K562 (cell line): ENCODE measurements at regions not wholly inside any gene's neighbourhood (a gene's known extent, or its start where the extent isn't known, plus 50 kb on each side); places are given as distances from the start of the nearest gene placed in this dataset.

ENCODE experiments used
- ATAC-seq: fragments of 200-7000 bp; cut with Tn5 transposase; 3 replicates; pipeline ENCODE4 v1.9.1; 2020; ENCODE audit warnings: moderate library complexity
- BruUV-seq: library from RNA; stranded (reverse); fragments of 400-500 nt; replicated peaks from 2 replicates; lab custom pipeline; 2021; lab: Mats Ljungman, UMichigan
- CTCF ChIA-PET: fragments of 300-600 bp; formaldehyde crosslinking; extraction: SDS; loops from one replicate; lab custom pipeline; 2021; ENCODE audit warnings: low intra/inter-chr PET ratio; lab: Yijun Ruan, JAX
- POLR2A ChIA-PET: fragments of 300-600, 350-650 bp; sonication (Branson Sonifier 250); formaldehyde crosslinking; extraction: SDS; loops from one replicate; lab custom pipeline; 2021; ENCODE audit warnings: antibody characterized with exemption, inconsistent platforms; lab: Yijun Ruan, JAX
- DNase-seq, 4 experiments: peaks; one replicate each; pipeline versions ENCODE4 v3.0.0 to v3.0.0-alpha.2; 2011 to 2018; ENCODE audit warnings: low spot score in 3 of 4, mixed read lengths in 3 of 4; ENCODE audit errors: extremely low read depth in 1 of 4
- FAIRE-seq: peaks from 2 replicates; lab custom pipeline; 2011; peaks lifted over from hg19 to GRCh38; lab: Jason Lieb, UNC
- H2AFZ ChIP-seq: 2 replicates; pipeline ENCODE4 v1.6.0; 2011; ENCODE audit warnings: low read depth, low read length, control low read depth, inconsistent platforms
- H3K27ac ChIP-seq: fragments of 200-600 bp; 3 replicates; pipeline ENCODE4 v1.8.0; 2011; ENCODE audit warnings: low read depth, mild to moderate bottlenecking, control low read depth, inconsistent platforms, low read length, moderate library complexity, mixed read lengths; ENCODE audit errors: extremely low read depth
- H3K27me3 ChIP-seq, 2 experiments: fragments of 300-600 bp in 1 of 2; 2 replicates in 1 of 2; 3 replicates in 1 of 2; pipeline versions ENCODE4 v1.6.0 to v1.8.0; 2011; ENCODE audit warnings: inconsistent platforms in 2 of 2, low read length in 2 of 2, mild to moderate bottlenecking in 1 of 2, mixed read lengths in 1 of 2, moderate library complexity in 1 of 2; ENCODE audit not compliant: control insufficient read depth in 2 of 2, insufficient read depth in 2 of 2
- H3K36me3 ChIP-seq: fragments of 300-600 bp; 3 replicates; pipeline ENCODE4 v1.8.0; 2011; ENCODE audit warnings: mild to moderate bottlenecking, low read length, inconsistent platforms; ENCODE audit not compliant: control insufficient read depth, insufficient read depth
- H3K4me1 ChIP-seq, 2 experiments: fragments of 200-600 bp in 1 of 2; replicated peaks in 1 of 2; 2 replicates in 1 of 2; 3 replicates in 1 of 2; pipeline versions ENCODE4 v1.5.1 to v1.8.0; 2011; ENCODE audit warnings: inconsistent platforms in 2 of 2, low read length in 2 of 2, mild to moderate bottlenecking in 1 of 2, mixed read lengths in 1 of 2, moderate library complexity in 1 of 2; ENCODE audit not compliant: control insufficient read depth in 2 of 2, insufficient read depth in 2 of 2
- H3K4me2 ChIP-seq: 2 replicates; pipeline ENCODE4 v1.6.1; 2011; ENCODE audit warnings: low read length, control low read depth, inconsistent platforms, mixed read lengths; ENCODE audit not compliant: insufficient read depth
- H3K4me3 ChIP-seq: fragments of 200-600 bp; sonication (generic), shearing (Covaris generic); 2 replicates; pipeline ENCODE4 v1.5.1; 2016; ENCODE audit warnings: control low read depth, inconsistent platforms
- H3K79me2 ChIP-seq: fragments of 200-600 bp; 3 replicates; pipeline ENCODE4 v1.8.0; 2011; ENCODE audit warnings: low read length, inconsistent platforms; ENCODE audit not compliant: control insufficient read depth, insufficient read depth
- H3K9ac ChIP-seq, 2 experiments: 2 replicates each; pipeline versions ENCODE4 v1.6.0 to v1.6.1; 2011; ENCODE audit warnings: low read depth in 2 of 2, low read length in 2 of 2, control low read depth in 1 of 2, inconsistent platforms in 1 of 2, mild to moderate bottlenecking in 1 of 2, mixed read lengths in 1 of 2; ENCODE audit not compliant: insufficient read depth in 1 of 2
- H3K9me1 ChIP-seq: one replicate; pipeline ENCODE4 v1.6.0; 2011; ENCODE audit warnings: inconsistent platforms, mild to moderate bottlenecking, low read length, moderate library complexity; ENCODE audit not compliant: control insufficient read depth, insufficient read depth
- H3K9me3 ChIP-seq: replicated peaks from 2 replicates; pipeline ENCODE4 v1.5.1; 2011; ENCODE audit warnings: low read depth, low read length, inconsistent platforms; ENCODE audit not compliant: control insufficient read depth, insufficient read depth
- H4K20me1 ChIP-seq: replicated peaks from 2 replicates; pipeline ENCODE4 v1.6.1; 2011; ENCODE audit warnings: low read length, inconsistent platforms, mixed read lengths; ENCODE audit not compliant: control insufficient read depth, insufficient read depth
- ATF1 ChIP-seq, 2 experiments: fragments of 450-650 bp in 1 of 2; IDR thresholded peaks; 2 replicates each; pipeline ENCODE4 v1.6.1; 2016; ENCODE audit warnings: missing compliant biosample characterization in 1 of 2, missing genetic modification characterization in 1 of 2
- BDP1 ChIP-seq: IDR thresholded peaks from 3 replicates; pipeline ENCODE4 v1.6.1; 2011; ENCODE audit not compliant: insufficient read length, insufficient read depth
- CAMTA2 ChIP-seq: fragments of 250-450 bp; sonication (Bioruptor Pico); conservative IDR thresholded peaks from 2 replicates; pipeline ENCODE4 v1.5.1; 2022
- KAT8 ChIP-seq: fragments of 450-650 bp; IDR thresholded peaks from 2 replicates; pipeline ENCODE4 v1.6.1; 2016; ENCODE audit warnings: low read depth, mild to moderate bottlenecking
- LEF1 ChIP-seq: fragments of 450-650 bp; IDR thresholded peaks from 2 replicates; pipeline ENCODE4 v1.6.1; 2016; ENCODE audit warnings: mild to moderate bottlenecking
- OTX1 ChIP-seq: fragments of 450-650 bp; formaldehyde crosslinking; IDR thresholded peaks from 2 replicates; pipeline ENCODE4 v1.4.0; 2022; ENCODE audit warnings: mild to moderate bottlenecking
- POLR2AphosphoS2 ChIP-seq: IDR thresholded peaks from 2 replicates; pipeline ENCODE4 v1.6.1; 2012; ENCODE audit warnings: low read length, improper control_type of control experiment
- POLR2H ChIP-seq: IDR thresholded peaks from 2 replicates; pipeline ENCODE4 v1.6.1; 2016; ENCODE audit warnings: missing genetic modification characterization, low read depth, mild to moderate bottlenecking, control low read depth, missing compliant biosample characterization, moderate library complexity
- PYGO2 ChIP-seq: fragments of 450-650 bp; IDR thresholded peaks from 2 replicates; pipeline ENCODE4 v1.6.1; 2016; ENCODE audit warnings: mild to moderate bottlenecking, missing genetic modification characterization, moderate library complexity, missing compliant biosample characterization
- SIN3A ChIP-seq, 2 experiments: fragments of 150-350 bp in 1 of 2; IDR thresholded peaks; 2 replicates each; pipeline ENCODE4 v1.6.1; 2011 to 2016; ENCODE audit warnings: borderline replicate concordance in 2 of 2, low read depth in 2 of 2, low read length in 2 of 2, mild to moderate bottlenecking in 2 of 2, moderate library complexity in 2 of 2; ENCODE audit not compliant: control insufficient read depth in 1 of 2
- SUPT5H ChIP-seq: fragments of 450-650 bp; IDR thresholded peaks from 2 replicates; pipeline ENCODE4 v1.6.1; 2016
- TAF7 ChIP-seq: fragments of 450-650 bp; IDR thresholded peaks from 2 replicates; pipeline ENCODE4 v1.6.1; 2016; ENCODE audit warnings: missing genetic modification characterization, missing compliant biosample characterization
- U2AF2 ChIP-seq: fragments of 200-400 bp; formaldehyde crosslinking; optimal IDR thresholded peaks from 2 replicates; pipeline ENCODE3; 2017; ENCODE audit warnings: low read depth, mild to moderate bottlenecking, low read length
- ZFPM2 ChIP-seq: fragments of 250-450 bp; sonication (Bioruptor Pico); IDR thresholded peaks from 2 replicates; pipeline ENCODE4 v1.5.1; 2022; ENCODE audit warnings: mild to moderate bottlenecking
- ZKSCAN3 ChIP-seq: fragments of 250-450 bp; sonication (Bioruptor Pico); IDR thresholded peaks from 2 replicates; pipeline ENCODE4 v1.4.0; 2020
- ZNF507 ChIP-seq: conservative IDR thresholded peaks from 2 replicates; pipeline ENCODE4 v1.6.1; 2017; ENCODE audit warnings: missing genetic modification characterization, missing compliant biosample characterization
- ZNF707 ChIP-seq: fragments of 250-450 bp; sonication (Bioruptor Pico); conservative IDR thresholded peaks from 2 replicates; pipeline ENCODE4 v1.8.0; 2022; ENCODE audit warnings: inconsistent platforms, mild to moderate bottlenecking, moderate library complexity
- WGBS: fragments of 100-300 bp; shearing (Covaris generic); methylation state at CpG from one replicate; pipeline ENCODE4 v1.1.6; 2016; ENCODE audit warnings: low coverage, mixed read lengths; ENCODE audit not compliant: insufficient coverage; ENCODE audit errors: missing lambda C conversion rate; 5-methylcytosine and 5-hydroxymethylcytosine counted together
- in situ Hi-C: fragments of 300-500 bp; cut with MboI; formaldehyde crosslinking; loops from 4 replicates; pipeline ENCODE4 v1.15.0; 2018; ENCODE audit warnings: inconsistent platforms, mixed read lengths
- intact Hi-C: fragments of 100-400 bp; cut with micrococcal nuclease; formaldehyde crosslinking; loops from 2 replicates; pipeline ENCODE4 v1.14.2; 2022
- TF ChIP-seq, protein P1 (sequence below): sonication (generic); formaldehyde crosslinking; IDR thresholded peaks from 2 replicates; pipeline ENCODE4 v1.8.1; 2022; ENCODE audit warnings: missing genetic modification reagents
- TF ChIP-seq, protein P2 (sequence below): IDR thresholded peaks from 2 replicates; pipeline ENCODE4 v1.6.1; 2011; ENCODE audit not compliant: insufficient read length; ENCODE audit errors: extremely low read depth
- TF ChIP-seq, protein P3 (sequence below): fragments of 250-450 bp; sonication (Bioruptor Pico); IDR thresholded peaks from 2 replicates; pipeline ENCODE4 v1.8.0; 2021; ENCODE audit warnings: moderate library complexity, mild to moderate bottlenecking, inconsistent platforms

DNA sequence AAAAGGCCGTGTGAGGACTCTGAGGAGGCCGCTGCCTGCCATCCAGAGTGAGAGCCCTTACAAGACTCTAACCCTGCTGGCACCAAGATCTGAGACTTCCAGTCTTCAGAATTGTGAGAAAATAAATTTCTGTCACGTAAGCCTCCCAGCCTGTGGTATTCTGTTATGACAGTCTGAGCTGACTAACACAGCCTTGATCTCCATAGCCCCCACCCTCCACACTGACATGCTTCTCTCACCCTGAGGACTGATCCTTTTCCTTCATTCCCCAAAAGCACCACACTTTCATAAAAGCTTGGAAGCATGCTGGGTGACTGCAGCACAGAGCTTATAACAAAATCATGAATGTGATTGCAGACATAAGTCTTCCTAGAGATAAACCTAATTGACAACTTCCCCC, 1059.8 kb downstream of the UQCRFS1 start:
- DNase-seq = no peak
- in situ Hi-C loops = no loop called here
- H3K9me1 ChIP-seq = no peaks in the 10 kb centered on the region
- H3K27ac ChIP-seq = no peak overlapping the region
- TF ChIP-seq, protein P1, sequence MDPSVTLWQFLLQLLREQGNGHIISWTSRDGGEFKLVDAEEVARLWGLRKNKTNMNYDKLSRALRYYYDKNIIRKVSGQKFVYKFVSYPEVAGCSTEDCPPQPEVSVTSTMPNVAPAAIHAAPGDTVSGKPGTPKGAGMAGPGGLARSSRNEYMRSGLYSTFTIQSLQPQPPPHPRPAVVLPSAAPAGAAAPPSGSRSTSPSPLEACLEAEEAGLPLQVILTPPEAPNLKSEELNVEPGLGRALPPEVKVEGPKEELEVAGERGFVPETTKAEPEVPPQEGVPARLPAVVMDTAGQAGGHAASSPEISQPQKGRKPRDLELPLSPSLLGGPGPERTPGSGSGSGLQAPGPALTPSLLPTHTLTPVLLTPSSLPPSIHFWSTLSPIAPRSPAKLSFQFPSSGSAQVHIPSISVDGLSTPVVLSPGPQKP (CRISPR knock-in tag) = no peak
- TF ChIP-seq ATF1 (CRISPR knock-in tag; IDR thresholded peaks at IDR 0.05) (no peak), ATF1 (tag; IDR thresholded peaks at IDR 0.05) (no peak), ZFPM2 (CRISPR knock-in tag) (no peak), ZNF507 (tag) (no peak), LEF1 (no peak), PYGO2 (no peak), ZNF707 (CRISPR knock-in tag) (no peak), SIN3A (IDR thresholded peaks at IDR 0.05; ENCODE audit: borderline replicate concordance in 2 of 2, control insufficient read depth in 1 of 2, low read depth in 2 of 2, low read length in 2 of 2) (no peak), BDP1 (no peak), KAT8 (no peak), ZKSCAN3 (CRISPR knock-in tag) (no peak), POLR2H (tag) (no peak), OTX1 (CRISPR knock-in tag) (no peak), SUPT5H (no peak), TAF7 (tag) (no peak), POLR2AphosphoS2 (no peak), CAMTA2 (no peak), U2AF2 (no peak)
- TF ChIP-seq, protein P2, sequence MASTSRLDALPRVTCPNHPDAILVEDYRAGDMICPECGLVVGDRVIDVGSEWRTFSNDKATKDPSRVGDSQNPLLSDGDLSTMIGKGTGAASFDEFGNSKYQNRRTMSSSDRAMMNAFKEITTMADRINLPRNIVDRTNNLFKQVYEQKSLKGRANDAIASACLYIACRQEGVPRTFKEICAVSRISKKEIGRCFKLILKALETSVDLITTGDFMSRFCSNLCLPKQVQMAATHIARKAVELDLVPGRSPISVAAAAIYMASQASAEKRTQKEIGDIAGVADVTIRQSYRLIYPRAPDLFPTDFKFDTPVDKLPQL = no peak
- TF ChIP-seq, protein P3, sequence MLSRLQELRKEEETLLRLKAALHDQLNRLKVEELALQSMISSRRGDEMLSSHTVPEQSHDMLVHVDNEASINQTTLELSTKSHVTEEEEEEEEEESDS (CRISPR knock-in tag) = no peak
- H3K4me2 ChIP-seq = no peak overlapping the region
- no peaks in the 10 kb centered on the region for H3K79me2 ChIP-seq
- ATAC-seq = no peak
- intact Hi-C loops = no loop called here
- H3K27me3 ChIP-seq = peaks cover 0 to 5% of the 10 kb centered on the region in 2 experiments; a peak in 1 of 5 replicates
- ChIA-PET CTCF (no interaction called here), POLR2A (no interaction called here)
- 0% methylated on average over 3 of the region's 3 CpGs for whole genome bisulfite sequencing
- H3K4me3 ChIP-seq = no peak overlapping the region
- no TSS peak for BruUV-seq
- no peak overlapping the region for H3K9ac ChIP-seq
- no peak overlapping the region for H2AFZ ChIP-seq
- no peaks in the 10 kb centered on the region for H3K36me3 ChIP-seq
- H4K20me1 ChIP-seq = no peaks in the 10 kb centered on the region; the same call in 1 of the 2 replicates
- no peaks in the 10 kb centered on the region for H3K4me1 ChIP-seq
- H3K9me3 ChIP-seq = no peaks in the 10 kb centered on the region
- no peak for FAIRE-seq
